NOMO-1 treated with DMSO at 0.1 percent for 48 hours (cell line): ENCODE measurements at regions not wholly inside any gene's neighbourhood (a gene's known extent, or its start where the extent isn't known, plus 50 kb on each side); places are given as distances from the start of the nearest gene placed in this dataset.

ENCODE experiments used
- DNase-seq: peaks from one replicate; lab custom pipeline; 2025; ENCODE audit not compliant: unreplicated experiment; lab: John Stamatoyannopoulos, UW

DNA sequence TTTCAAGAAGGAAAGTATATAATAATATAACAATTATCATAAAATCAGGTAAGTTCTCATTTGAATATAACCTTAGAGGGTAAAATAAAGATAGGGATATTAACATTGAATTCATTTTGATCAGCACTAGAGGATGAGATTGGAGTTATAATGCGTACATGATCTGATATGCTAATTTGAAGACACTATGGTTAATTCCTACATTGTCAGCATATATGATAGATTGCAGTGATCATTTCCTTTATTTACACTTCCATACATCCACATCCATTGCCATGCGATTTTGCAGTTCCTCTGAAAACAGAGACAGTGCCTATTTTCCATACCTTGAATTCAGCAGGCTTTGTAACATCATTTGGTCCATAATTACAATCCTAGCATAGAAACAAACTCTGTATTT, 519.2 kb downstream of the CCDC85A start:
- DNase-seq, result no peak

DNA sequence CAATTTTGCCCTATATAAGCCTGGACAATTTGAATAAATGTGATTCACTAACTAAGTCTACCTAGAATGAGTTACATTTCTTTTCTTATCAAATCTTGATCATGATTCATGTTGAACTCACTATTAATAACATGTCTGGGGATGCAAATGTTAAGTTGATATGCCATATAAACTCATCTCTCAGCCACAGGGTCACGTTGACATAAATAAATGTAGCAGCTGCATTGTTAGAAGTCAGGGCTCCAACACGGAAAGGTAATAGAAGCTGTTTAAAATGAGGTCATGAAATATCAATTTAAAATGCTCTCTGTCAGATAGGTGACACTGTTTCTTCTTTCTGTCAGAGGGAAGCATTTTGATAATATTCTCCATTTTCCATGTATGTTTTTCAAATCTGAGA, 521.9 kb downstream of the CCDC85A start:
- no peak for DNase-seq

DNA sequence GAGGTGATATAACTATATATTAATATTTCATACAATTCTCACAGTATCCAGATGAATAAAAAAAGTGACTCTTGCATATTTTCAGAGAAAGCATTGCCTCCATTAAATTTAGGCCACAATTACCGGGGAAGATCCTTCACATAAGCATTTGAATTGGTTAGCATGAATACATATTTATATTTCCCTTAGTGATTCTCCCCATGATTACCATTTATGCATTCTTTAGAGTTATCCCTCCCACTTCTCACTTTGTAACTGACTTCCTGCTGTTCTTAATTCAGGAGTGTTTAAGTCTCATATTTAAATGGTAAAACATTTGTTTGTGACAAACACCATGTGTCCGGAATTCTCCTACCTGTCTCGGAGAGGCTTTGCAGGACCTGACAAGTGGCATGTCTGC, 523.4 kb downstream of the CCDC85A start:
- no peak for DNase-seq

DNA sequence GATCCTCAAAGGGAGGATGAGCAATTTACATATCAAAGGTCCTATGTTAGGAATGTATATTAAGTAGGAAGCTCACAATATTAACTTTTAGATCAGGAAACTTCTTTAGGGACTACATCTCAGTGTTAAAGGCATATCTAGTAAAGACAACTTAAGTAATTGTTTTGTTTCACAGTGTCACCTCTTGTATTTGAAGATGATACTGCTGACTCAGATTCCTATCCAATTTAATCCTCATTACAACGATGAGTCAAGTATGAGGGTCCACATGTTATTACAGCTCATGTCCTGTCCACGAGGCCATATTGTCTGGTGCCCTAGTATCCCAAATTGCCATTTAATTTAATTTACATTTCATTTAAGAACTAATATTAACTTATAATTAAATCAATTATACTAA, 523.9 kb downstream of the CCDC85A start:
- DNase-seq, result no peak

DNA sequence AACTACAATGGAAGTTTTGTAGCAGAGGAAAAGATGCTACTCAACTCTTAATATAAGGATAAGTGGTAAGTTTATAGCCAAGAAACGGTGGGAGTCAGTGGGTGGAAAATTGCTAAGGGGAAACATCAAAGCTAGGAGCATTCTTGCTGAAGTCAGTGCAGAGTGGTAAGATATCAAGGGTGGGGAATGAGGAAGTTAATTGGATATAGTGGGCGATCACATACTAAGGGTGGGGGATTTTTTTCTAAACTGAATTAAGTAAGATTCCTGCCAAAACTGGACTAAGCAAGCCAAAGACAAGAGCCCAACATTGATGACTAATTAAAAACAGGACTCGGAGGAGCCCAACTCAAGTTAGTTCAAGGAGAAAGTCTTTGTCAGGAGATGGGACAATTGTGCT, 525.4 kb downstream of the CCDC85A start:
- no peak for DNase-seq

DNA sequence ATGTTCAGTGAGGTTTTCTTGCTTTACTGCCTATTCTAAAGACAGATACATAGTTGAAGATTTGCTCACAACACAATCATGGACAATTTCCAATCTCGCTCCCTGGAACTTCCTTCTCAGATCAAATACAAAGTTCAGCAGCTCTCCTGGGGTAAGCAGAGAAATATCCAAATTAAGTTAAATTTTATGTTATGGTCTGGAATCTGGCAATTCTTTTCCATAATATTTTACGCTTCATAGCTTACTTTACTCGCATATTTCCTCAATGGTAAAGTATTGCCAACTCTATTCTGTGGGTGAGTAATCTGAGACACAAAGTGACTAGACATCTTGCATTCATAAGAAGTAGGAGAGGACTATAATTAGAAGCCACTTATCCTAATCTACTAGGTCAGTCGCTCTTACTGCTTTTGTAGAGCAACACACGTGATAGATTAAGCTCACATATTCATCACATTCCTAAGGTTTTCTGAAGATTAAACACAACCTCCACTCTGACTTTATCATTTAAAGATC, 529.4 kb downstream of the CCDC85A start:
- DNase-seq, result no peak

DNA sequence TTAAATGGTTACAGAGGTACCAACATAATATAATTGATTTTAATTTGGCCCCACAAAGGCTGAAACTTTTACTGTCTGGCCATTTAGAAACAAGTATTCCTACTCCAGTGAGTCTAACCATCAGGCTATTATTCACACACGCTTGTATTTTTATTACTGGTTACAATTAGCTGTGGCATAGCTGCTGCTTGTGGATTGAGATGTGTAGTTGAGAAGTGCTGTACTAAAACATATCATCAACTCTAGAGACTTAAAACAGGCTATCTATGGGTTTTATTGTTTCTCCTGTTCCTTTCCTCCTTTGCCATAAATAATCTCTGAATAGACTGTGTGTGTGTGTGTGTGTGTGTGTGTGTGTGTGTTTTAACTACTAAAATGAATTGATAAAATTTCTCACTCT, 530.2 kb downstream of the CCDC85A start:
- DNase-seq, result no peak

DNA sequence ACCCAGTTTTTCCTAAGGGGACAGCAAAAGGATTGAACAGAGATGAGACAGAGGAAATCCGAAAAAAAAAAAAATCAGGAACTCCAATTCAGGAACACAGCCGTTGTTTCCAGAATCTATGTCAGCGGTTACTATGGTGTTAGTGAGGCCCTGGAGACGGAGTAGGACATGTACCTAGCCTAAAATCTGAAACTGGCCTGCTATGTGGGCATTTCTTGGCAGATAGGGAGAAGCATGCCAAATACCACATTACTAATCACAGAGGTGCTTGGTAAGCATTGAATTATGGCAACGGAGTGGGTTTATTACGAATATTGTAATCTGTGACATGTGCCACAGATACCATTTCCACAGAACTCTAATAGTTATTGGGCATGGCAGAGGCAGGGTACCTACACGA, 530.6 kb downstream of the CCDC85A start:
- DNase-seq, result no peak

DNA sequence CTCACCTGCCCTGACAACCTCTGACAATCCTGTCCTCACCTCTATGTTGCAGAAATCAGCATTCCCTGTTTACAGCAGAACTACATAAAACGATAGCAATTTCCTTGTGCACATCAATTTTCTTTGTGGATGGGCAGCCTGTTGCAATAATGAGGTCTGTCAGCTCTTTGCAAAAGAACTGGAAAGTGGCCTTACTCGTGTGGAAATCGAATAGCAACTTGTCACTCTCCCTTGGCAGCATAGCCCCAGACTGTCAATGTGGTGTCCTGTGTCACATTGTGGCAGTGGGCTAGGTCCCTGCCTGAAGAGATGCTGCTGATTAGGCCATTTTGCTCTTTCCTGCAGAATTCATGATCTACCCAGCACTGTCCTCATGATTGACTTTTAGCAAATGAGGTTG, 531.9 kb downstream of the CCDC85A start:
- DNase-seq, result no peak

DNA sequence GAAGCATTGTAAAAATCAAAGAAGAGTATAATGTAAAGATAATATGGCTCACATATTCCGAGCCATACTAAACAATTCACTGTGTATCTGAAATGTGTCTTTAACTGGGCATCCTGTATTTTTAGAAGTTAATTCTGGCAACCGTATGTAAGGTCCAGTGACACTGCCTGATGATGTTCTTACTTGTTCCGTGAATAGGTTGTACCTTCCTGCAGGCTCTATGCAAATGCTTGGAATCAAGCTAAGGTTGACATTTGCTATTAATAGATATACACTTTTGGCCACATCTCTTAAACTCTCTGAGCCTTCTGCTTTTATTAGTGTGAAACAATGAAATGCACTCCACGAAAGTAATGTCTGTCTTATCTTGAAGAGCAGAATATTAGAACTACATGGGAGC, 534.6 kb downstream of the CCDC85A start:
- no peak for DNase-seq

DNA sequence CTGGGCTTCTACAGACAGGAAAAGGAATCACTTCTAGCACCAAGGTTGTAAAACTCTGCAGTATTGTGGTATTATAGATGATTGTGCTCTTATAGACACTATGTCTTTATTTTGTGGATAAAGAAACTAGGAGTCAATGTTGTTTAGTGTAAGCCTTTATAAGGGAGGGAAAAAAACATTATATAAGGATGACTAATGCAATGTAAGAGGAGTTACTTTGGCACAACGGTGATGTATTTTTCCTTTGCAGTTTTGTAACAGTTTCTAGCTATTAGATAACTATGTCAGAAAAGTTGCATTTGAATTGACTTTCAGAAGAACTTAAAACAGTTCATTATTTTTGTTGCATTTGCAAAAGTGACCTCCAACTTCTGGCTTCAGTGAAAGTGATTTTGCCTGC, 545.4 kb downstream of the CCDC85A start:
- DNase-seq, result no peak

DNA sequence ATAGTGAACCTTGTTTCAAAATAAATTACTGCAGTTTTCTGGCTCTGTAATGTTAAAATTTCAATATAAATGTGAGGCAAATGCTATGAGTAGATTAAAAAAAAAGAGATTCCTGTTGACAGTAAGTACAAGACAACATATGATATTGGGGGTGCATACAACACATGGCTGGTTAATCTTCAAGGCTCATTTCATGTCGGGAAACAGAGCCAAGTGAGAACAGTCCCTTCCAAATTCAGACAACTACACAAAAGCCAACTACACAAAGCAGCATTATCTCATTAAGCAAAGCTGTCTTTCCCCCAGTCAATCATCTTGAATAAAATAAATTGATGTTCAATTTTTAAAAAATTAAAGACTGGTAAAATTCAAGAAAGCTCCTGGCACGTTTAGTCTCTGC, 549.2 kb downstream of the CCDC85A start:
- no peak for DNase-seq

DNA sequence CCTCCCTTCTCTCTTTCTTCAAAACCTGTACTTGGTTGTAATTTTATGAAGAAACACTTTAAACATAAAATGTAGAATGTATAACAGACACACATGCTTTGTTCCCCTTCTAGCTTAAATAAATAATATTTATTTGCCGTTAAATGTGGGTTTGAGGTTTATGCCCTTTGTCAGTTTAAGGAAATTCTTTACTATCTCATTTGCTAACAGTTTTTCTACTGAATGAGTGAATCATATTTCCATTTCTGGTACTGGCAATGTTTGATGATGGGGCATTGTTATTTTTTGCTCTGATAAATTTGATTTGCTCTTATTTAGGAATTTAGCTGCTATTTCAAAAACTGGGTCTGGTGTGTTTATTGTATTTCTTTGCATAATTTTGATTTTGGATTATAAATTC, 555.6 kb downstream of the CCDC85A start:
- no peak for DNase-seq

DNA sequence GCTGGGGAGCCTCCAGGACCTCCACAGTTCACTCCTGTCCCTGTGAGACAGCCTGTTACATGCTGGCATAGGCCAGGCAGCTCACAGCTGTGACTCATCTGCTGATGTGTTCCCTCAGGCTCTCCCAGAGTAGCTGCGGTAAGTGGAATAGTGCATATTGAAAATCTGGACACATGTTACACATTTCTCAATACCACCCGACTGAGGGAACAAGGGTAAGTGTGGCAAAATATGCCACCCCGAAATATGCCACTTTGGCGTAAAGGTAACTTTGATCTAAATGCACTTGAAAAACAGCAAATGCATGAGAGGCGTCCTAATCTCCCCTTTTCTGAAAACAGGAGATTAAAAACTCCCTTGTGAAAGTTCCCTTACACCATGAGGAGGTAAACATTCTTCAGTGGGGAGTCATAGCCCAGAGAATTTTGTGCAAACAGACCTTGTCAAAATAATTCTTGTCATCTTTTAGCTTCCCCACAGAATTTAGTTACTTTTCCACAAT, 557.9 kb downstream of the CCDC85A start:
- no peak for DNase-seq

DNA sequence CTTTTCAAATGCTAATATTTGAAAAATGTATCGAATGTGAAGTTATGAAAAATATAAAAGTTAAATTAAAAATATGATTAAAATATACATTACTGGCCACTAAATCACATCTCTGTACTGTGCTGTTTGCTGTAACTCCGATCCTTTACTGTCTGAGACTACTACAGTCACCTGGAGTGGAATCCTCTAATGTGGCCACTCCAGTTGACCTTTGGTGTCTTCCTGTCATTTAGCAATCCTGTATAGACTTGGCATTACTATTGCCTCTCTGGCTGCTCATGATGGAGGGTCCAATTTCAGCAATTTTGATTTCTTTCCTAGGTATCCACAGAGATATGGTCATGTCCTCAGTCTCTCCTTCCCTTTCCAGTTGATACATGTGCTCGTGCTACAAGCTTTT, 560.0 kb downstream of the CCDC85A start:
- DNase-seq, result no peak

DNA sequence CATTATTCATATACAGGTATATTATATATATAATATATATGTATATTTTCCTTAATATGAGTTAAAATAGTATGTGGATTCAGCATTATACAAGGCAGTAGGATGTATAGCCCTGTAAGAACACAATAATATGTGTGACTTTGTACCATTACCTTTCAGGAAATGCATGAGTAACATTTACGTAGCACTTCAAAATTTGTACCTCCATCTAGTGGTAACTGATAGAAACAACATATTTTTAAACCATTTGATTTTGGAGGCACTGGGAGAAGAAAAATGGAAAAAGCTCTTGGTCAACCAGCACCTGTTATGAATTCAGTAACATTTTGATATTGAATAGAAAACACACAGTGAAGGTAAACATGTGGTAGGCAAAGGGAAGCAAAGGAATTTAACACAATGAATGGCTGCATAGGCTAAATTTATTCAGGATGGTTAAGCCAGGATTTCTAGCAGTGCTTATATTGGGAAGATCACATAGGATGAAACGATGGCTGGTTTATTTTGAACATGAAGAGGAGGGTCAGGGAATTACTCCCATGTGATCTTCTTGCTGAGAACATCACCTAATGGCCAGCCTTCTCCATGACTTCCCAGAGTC, 565.5 kb downstream of the CCDC85A start:
- DNase-seq, result peak; percentile 3

DNA sequence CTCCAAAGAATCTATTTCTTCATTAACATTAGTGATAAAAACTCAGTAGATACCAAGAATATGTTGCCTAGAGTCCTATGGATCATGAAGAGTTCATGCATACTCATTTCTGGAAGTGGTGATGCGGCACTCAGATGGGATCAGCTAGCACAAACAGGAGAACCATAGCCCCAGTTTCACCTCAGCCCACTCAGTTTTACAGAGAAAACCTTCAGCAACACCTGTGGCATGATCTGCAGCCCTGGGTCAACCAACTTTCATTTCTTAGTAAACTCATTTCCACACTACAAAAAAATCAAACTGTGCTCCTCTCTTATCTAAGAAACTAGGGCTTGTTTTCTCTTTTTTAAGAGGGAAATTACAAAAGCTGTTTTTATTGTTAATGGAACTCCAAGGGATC, 569.4 kb downstream of the CCDC85A start:
- DNase-seq, result no peak

DNA sequence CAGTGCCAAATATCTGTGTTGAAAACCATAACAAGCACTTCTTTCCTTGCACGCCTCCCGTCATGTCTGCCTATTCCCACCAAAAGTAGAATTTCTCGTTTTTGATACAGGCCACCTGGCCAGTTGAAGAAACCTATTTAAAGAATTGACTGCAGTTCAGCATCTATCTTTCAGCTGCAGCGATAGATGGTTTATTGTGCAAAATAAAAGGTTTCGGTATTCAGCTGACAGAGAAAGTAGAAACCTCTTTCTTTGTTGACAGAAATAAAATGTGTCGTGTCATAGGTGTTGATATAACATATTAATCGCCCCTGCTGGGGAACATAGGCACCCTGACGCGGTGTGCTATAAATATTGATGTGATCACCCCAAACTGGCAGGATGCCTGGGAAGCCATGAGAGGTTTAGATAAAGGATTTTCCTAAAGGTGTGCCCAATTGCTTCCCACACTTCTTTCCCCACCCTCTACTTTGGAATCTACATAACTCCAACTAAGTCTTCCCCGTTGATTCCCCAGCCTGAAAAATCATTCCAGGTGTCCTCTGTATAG, 570.4 kb downstream of the CCDC85A start:
- no peak for DNase-seq

DNA sequence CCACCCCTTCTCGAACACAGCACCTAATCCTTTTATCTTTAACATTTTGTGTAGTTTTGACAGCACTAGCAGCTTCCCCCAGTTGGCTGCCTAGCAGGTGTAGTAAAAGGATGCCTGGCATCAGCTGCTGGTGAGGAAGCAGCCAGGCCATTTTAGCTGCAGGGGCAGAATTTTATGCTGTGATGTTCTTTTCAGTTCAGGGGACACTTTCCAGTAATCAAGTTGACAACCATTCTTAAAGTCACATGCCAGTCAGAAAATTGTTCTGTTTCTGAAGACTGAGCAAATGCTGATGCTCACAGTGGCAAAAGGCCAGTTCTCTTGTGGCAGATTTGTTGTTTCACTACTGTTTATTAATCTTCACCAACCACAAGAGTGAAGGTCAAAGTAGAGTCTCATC, 570.8 kb downstream of the CCDC85A start:
- DNase-seq, result no peak

DNA sequence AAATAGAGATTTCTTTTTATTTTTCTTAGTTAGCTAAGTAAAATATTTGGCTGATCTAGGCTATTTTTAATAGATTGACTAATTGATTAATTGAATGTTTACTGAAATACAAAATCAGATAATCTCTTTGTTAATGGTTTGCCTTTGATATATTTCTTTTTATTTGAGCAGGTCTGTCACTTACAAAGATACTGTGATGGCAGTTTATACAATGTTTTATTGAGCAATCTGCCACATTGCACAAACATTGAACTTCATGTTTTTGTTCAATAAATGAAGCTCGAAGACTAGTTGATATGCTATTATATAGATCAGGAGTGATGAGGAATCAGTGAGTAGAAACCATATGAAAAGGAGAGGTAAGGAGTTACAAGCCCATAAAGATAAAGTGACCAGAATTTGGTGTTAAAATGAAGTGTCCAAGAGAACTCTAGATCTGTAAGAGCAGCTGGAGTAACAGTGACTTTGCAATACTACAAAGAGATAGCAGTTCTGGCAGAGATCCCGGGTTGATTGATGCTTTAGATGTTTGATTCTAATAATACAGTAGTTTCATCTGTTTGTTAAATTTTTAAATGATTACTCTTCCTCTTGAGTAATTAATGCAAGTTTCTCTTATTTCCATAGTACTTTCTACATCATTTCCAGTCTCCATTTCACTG, 574.2 kb downstream of the CCDC85A start:
- DNase-seq, result no peak

DNA sequence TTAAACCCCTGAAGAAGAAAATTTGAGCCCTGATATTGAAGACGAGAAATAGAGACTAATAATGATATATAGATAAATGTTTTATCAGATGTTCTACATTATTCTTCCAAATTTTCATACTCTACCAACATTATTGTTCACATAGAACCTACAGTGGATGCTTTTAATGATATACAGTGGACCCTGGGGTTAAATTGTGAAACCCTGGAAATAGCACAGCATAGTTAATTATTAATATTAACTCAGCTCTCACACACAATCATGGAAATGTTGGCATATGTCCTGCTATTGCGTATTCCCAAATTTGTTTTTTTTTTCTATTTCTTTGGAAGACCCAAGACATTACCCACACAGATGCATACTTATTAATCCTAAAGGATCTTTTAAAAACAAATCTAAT, 579.9 kb downstream of the CCDC85A start:
- DNase-seq, result no peak

DNA sequence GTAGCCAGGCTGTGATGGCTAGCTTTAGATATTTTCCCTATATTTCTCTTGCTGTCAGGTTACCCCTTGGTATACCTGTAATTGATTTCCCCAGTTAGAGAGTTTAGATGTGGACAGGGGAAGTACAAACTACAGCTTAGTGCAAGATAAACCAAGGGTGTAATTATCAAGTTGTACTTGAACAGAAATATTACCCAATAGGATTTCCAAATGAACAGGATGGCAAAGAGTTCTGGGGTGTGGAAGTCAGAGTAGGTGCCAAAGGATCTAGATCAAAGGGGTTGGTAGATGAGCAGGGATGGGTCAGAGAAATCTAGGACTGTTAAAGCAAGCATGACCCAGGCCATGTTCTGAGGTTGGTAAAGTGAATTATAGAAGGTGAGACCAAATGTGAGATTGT, 585.2 kb downstream of the CCDC85A start:
- DNase-seq, result no peak

DNA sequence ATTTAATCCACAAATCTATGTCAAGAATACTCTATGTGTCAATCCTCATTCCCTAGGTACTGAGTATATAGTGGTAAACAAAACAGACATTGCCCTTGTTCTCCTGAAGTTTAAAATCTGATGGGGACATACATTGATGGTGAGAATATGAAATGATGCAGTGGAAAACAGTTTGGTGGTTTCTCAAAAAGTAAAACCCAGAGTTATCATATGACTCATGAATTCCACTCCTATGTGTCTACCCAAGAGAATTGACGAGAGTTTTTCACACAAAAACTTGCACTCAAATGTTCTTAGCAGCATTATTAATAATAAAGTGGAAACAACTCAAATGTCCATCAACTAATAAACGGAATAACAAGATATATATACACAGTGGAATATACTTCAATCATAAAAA, 586.7 kb downstream of the CCDC85A start:
- DNase-seq, result no peak
